PC-3 (cell line): ENCODE measurements at regions not wholly inside any gene's neighbourhood (a gene's known extent, or its start where the extent isn't known, plus 50 kb on each side); places are given as distances from the start of the nearest gene placed in this dataset.

Experiments used
- ATAC-seq: fragments of 200-7000 bp; cut with Tn5 transposase; 2 replicates; pipeline ENCODE4 v1.9.1; 2020; ENCODE audit warnings: mild to moderate bottlenecking, moderate library complexity
- BruUV-seq: library from RNA; stranded (reverse); fragments of 400-500 nt; replicated peaks from 2 replicates; lab custom pipeline; 2021; lab: Mats Ljungman, UMichigan
- CTCF ChIA-PET: fragments of 300-600 bp; sonication (Branson Sonifier 250); formaldehyde crosslinking; loops from one replicate; lab custom pipeline; 2022; ENCODE audit warnings: antibody characterized with exemption; lab: Charles Lee
- POLR2A ChIA-PET: fragments of 300-600 bp; sonication (Branson Sonifier 250); formaldehyde crosslinking; loops from one replicate; lab custom pipeline; 2022; ENCODE audit warnings: antibody characterized with exemption; ENCODE audit not compliant: unreplicated experiment; lab: Charles Lee
- DNase-seq: peaks from one replicate; pipeline ENCODE4 v3.0.0-alpha.2; 2015
- H2AFZ ChIP-seq: fragments of 300-600 bp; sonication (generic); 2 replicates; pipeline ENCODE4 v1.6.0; 2016; ENCODE audit warnings: antibody characterized with exemption, low read length
- H3F3A ChIP-seq: fragments of 300-600 bp; sonication (generic); one replicate; pipeline ENCODE4 v1.6.0; 2017; ENCODE audit warnings: antibody characterized with exemption, low read length, control low read depth, mild to moderate bottlenecking; ENCODE audit not compliant: unreplicated experiment
- H3K27ac ChIP-seq: fragments of 300-600 bp; sonication (generic); 2 replicates; pipeline ENCODE4 v1.5.1; 2016; ENCODE audit warnings: mild to moderate bottlenecking, low read length
- H3K27me3 ChIP-seq: fragments of 300-600 bp; sonication (generic); 2 replicates; pipeline ENCODE4 v1.6.1; 2016; ENCODE audit warnings: low read length, mixed read lengths
- H3K36me3 ChIP-seq: fragments of 300-600 bp; sonication (generic); 2 replicates; pipeline ENCODE4 v1.6.1; 2016; ENCODE audit warnings: low read depth, mixed run types, low read length, mixed read lengths
- H3K4me1 ChIP-seq: fragments of 300-600 bp; sonication (generic); 2 replicates; pipeline ENCODE4 v1.5.1; 2016; ENCODE audit warnings: low read length; ENCODE audit not compliant: insufficient read depth
- H3K4me2 ChIP-seq: fragments of 300-600 bp; sonication (generic); 2 replicates; pipeline ENCODE4 v1.6.0; 2016; ENCODE audit warnings: low read length
- H3K4me3 ChIP-seq: fragments of 300-600 bp; sonication (generic); 2 replicates; pipeline ENCODE4 v1.5.1; 2016; ENCODE audit warnings: mild to moderate bottlenecking, low read length, mixed read lengths
- H3K79me2 ChIP-seq: fragments of 300-600 bp; sonication (generic); 2 replicates; pipeline ENCODE4 v1.6.1; 2017; ENCODE audit warnings: low read length, mixed read lengths
- H3K9ac ChIP-seq: fragments of 300-600 bp; sonication (generic); 2 replicates; pipeline ENCODE4 v1.6.0; 2016; ENCODE audit warnings: mild to moderate bottlenecking, low read length
- H3K9me2 ChIP-seq: fragments of 300-600 bp; sonication (generic); replicated peaks from 2 replicates; pipeline ENCODE4 v1.6.1; 2016; ENCODE audit warnings: mixed run types, low read length, mixed read lengths
- H3K9me3 ChIP-seq: fragments of 300-600 bp; sonication (generic); 2 replicates; pipeline ENCODE4 v1.6.1; 2016; ENCODE audit warnings: low read length, mixed read lengths
- H4K20me1 ChIP-seq: fragments of 300-600 bp; sonication (generic); 2 replicates; pipeline ENCODE4 v1.6.1; 2016; ENCODE audit warnings: low read length, mixed read lengths
- EZH2 ChIP-seq: fragments of 300-600 bp; sonication (generic); IDR thresholded peaks from one replicate; pipeline ENCODE4 v1.6.1; 2017; ENCODE audit warnings: antibody characterized with exemption, mild to moderate bottlenecking, low read length; ENCODE audit not compliant: unreplicated experiment
- EZH2phosphoT487 ChIP-seq: fragments of 300-600 bp; sonication (generic); IDR thresholded peaks from 2 replicates; pipeline ENCODE4 v1.6.1; 2018; ENCODE audit warnings: mild to moderate bottlenecking, antibody characterized with exemption, low read length, borderline replicate concordance
- intact Hi-C: fragments of 100-400 bp; cut with micrococcal nuclease; formaldehyde crosslinking; loops from 2 replicates; pipeline ENCODE4 v1.9.0; 2023
- TF ChIP-seq, protein P1 (sequence below): fragments of 300-600 bp; sonication (generic); conservative IDR thresholded peaks from 2 replicates; pipeline ENCODE4 v1.5.1; 2017; ENCODE audit warnings: antibody characterized with exemption, low read depth, mild to moderate bottlenecking, low read length

DNA sequence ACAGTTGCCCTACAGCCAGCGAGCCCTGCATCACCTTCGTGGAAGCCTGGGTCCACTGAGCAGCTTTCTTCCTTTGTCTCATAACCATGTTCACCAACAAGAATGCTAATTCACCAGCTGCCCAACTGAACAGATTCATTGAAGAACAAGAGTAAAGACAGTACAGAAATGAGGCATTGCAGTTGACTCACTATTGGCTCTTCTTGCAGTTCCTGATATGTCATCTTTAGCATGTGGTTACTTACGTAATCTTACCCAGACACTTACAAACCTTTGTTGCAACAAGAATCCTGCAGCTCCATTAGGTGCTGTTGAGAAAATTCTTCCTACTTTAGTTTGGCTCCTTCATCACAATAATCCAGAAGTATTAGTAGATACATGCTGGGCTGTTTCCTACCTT is 174.0 kb upstream of the TPK1 start:
- TF ChIP-seq, protein P1, sequence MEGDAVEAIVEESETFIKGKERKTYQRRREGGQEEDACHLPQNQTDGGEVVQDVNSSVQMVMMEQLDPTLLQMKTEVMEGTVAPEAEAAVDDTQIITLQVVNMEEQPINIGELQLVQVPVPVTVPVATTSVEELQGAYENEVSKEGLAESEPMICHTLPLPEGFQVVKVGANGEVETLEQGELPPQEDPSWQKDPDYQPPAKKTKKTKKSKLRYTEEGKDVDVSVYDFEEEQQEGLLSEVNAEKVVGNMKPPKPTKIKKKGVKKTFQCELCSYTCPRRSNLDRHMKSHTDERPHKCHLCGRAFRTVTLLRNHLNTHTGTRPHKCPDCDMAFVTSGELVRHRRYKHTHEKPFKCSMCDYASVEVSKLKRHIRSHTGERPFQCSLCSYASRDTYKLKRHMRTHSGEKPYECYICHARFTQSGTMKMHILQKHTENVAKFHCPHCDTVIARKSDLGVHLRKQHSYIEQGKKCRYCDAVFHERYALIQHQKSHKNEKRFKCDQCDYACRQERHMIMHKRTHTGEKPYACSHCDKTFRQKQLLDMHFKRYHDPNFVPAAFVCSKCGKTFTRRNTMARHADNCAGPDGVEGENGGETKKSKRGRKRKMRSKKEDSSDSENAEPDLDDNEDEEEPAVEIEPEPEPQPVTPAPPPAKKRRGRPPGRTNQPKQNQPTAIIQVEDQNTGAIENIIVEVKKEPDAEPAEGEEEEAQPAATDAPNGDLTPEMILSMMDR: no peak
- TF ChIP-seq EZH2: no peak
- TF ChIP-seq EZH2phosphoT487: no peak
- Histone ChIP-seq H3K9me3 (no peaks in the 10 kb centered on the region), H3K4me1 (no peaks in the 10 kb centered on the region), H3K36me3 (no peaks in the 10 kb centered on the region), H4K20me1 (no peaks in the 10 kb centered on the region), H3F3A (no peaks in the 10 kb centered on the region), H3K27me3 (no peaks in the 10 kb centered on the region; the same call in none of the 2 replicates), H3K27ac (no peak overlapping the region), H3K9ac (no peak overlapping the region), H3K79me2 (no peaks in the 10 kb centered on the region), H3K9me2 (no peaks in the 10 kb centered on the region), H3K4me2 (no peak overlapping the region), H3K4me3 (no peak overlapping the region), H2AFZ (no peak overlapping the region)
- intact Hi-C loops: no loop called here
- BruUV-seq: no TSS peak
- DNase-seq (no peak), ATAC-seq (no peak)
- ChIA-PET CTCF (no interaction called here), POLR2A (no interaction called here)

- H3K4me1 ChIP-seq: no peaks in the 10 kb centered on the region
- H2AFZ ChIP-seq: no peak overlapping the region
- no TSS peak for BruUV-seq
- TF ChIP-seq EZH2 (no peak), EZH2phosphoT487 (no peak)
- TF ChIP-seq, protein P1: no peak
- H3F3A ChIP-seq: no peaks in the 10 kb centered on the region
- DNase-seq (no peak), ATAC-seq (no peak)
- no peaks in the 10 kb centered on the region for H4K20me1 ChIP-seq
- intact Hi-C loops: no loop called here
- H3K4me2 ChIP-seq: no peak overlapping the region
- no peaks in the 10 kb centered on the region for H3K36me3 ChIP-seq
- H3K4me3 ChIP-seq: no peak overlapping the region
- no peak overlapping the region for H3K27ac ChIP-seq
- CTCF ChIA-PET: no interaction called here
- no peaks in the 10 kb centered on the region for H3K27me3 ChIP-seq
- H3K9me2 ChIP-seq: no peaks in the 10 kb centered on the region
- no peaks in the 10 kb centered on the region for H3K79me2 ChIP-seq
- H3K9ac ChIP-seq: no peak overlapping the region
- no peaks in the 10 kb centered on the region for H3K9me3 ChIP-seq
- POLR2A ChIA-PET: no interaction called here
Measured at GRCh38 chr7:145005601-145006000, 169.7 kb upstream of the TPK1 start.

DNA sequence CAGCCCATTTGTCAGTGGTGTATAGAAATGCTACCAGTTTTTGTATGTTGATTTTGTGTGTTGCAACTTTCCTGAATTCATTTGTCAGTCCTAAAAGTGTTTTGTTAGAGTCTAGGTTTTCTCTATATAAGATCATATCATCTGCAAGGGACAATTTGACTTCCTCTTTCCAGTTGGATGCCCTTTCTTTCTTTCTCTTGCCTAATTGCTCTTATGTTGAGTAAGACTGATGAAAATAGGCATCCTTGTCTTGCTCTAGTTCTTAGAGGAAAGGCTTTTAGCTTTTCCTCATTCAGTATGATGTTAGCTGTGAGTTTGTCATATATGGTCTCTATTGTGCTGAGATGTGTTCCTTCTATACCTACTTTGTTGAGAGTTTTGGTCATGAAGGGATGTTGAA is 161.7 kb upstream of the TPK1 start:
- CTCF ChIA-PET: no interaction called here
- Histone ChIP-seq H3F3A (no peaks in the 10 kb centered on the region), H3K9ac (no peak overlapping the region), H3K79me2 (no peaks in the 10 kb centered on the region), H3K27me3 (no peaks in the 10 kb centered on the region), H3K4me3 (no peak overlapping the region), H2AFZ (no peak overlapping the region), H3K27ac (no peak overlapping the region), H3K36me3 (no peaks in the 10 kb centered on the region), H3K4me2 (no peak overlapping the region), H3K9me3 (no peaks in the 10 kb centered on the region), H3K9me2 (no peaks in the 10 kb centered on the region), H4K20me1 (no peaks in the 10 kb centered on the region), H3K4me1 (no peaks in the 10 kb centered on the region)
- TF ChIP-seq EZH2 (no peak), EZH2phosphoT487 (no peak)
- TF ChIP-seq, protein P1: no peak
- ATAC-seq (no peak), DNase-seq (no peak)
- POLR2A ChIA-PET: no interaction called here
- no TSS peak for BruUV-seq
- intact Hi-C loops: no loop called here
